Stimulated activated CD4-positive, alpha-beta T cell treated with anti-CD3 and anti-CD28 coated beads, Interleukin-2, amount 100 ng/mL, for 4 hours (primary cell): ENCODE measurements at regions not wholly inside any gene's neighbourhood (a gene's known extent, or its start where the extent isn't known, plus 50 kb on each side); places are given as distances from the start of the nearest gene placed in this dataset.
A peak's percentile ranks its signal among the peaks of the same experiment; 100 is the strongest.

Experiments
- DNase-seq: peaks from one replicate; pipeline ENCODE4 v3.0.0-alpha.2; 2020; ENCODE audit warnings: low read depth

- DNase-seq: no peak
Measured at GRCh38 chr10:120285408-120285807, 171.6 kb upstream of the PLPP4 start.

- no peak for DNase-seq
Measured at GRCh38 chr10:120286280-120286679, 170.7 kb upstream of the PLPP4 start.

- DNase-seq: no peak
Measured at GRCh38 chr10:120300513-120300912, 156.5 kb upstream of the PLPP4 start.

GRCh38 chr10:120308589-120308988 is 148.4 kb upstream of the PLPP4 start:
- DNase-seq: no peak

GRCh38 chr10:120313715-120314114 is 143.3 kb upstream of the PLPP4 start:
- no peak for DNase-seq

- no peak for DNase-seq
Measured at GRCh38 chr10:120314442-120314841, 142.6 kb upstream of the PLPP4 start.

- no peak for DNase-seq
Measured at GRCh38 chr10:120318862-120319261, 138.2 kb upstream of the PLPP4 start.

- DNase-seq: no peak
Measured at GRCh38 chr10:120327675-120328074, 129.4 kb upstream of the PLPP4 start.

GRCh38 chr10:120328647-120329046 is 128.4 kb upstream of the PLPP4 start:
- DNase-seq: no peak

- no peak for DNase-seq
Measured at GRCh38 chr10:120335553-120335952, 121.5 kb upstream of the PLPP4 start.

- DNase-seq: no peak
Measured at GRCh38 chr10:120336306-120336910, 120.6 kb upstream of the PLPP4 start.

GRCh38 chr10:120336911-120337540 is 120.0 kb upstream of the PLPP4 start:
- DNase-seq: peak; percentile 4

GRCh38 chr10:120342115-120342714 is 114.8 kb upstream of the PLPP4 start:
- DNase-seq: no peak

- DNase-seq: no peak
Measured at GRCh38 chr10:120345186-120345585, 111.8 kb upstream of the PLPP4 start.

- no peak for DNase-seq
Measured at GRCh38 chr10:120347644-120348043, 109.4 kb upstream of the PLPP4 start.

- DNase-seq: no peak
Measured at GRCh38 chr10:120349069-120349468, 108.0 kb upstream of the PLPP4 start.

- no peak for DNase-seq
Measured at GRCh38 chr10:120355425-120355824, 101.6 kb upstream of the PLPP4 start.

GRCh38 chr10:120360571-120360970 is 96.5 kb upstream of the PLPP4 start:
- DNase-seq: no peak

GRCh38 chr10:120365872-120366271 is 91.2 kb upstream of the PLPP4 start:
- DNase-seq: no peak

GRCh38 chr10:120367341-120367740 is 89.7 kb upstream of the PLPP4 start:
- DNase-seq: no peak

GRCh38 chr10:120368338-120368737 is 88.7 kb upstream of the PLPP4 start:
- DNase-seq: no peak

GRCh38 chr10:120368927-120369326 is 88.1 kb upstream of the PLPP4 start:
- no peak for DNase-seq

GRCh38 chr10:120369856-120370276 is 87.2 kb upstream of the PLPP4 start:
- no peak for DNase-seq

GRCh38 chr10:120371856-120372255 is 85.2 kb upstream of the PLPP4 start:
- no peak for DNase-seq
